Esophagus squamous epithelium (tissue), 4 donors: ENCODE measurements at regions not wholly inside any gene's neighbourhood (a gene's known extent, or its start where the extent isn't known, plus 50 kb on each side); places are given as distances from the start of the nearest gene placed in this dataset.

ENCODE experiments used
- POLR2A ChIP-seq, 4 donors: fragments of 450-650 bp; IDR thresholded peaks; one replicate each; pipeline ENCODE4 v1.6.1; 2017; ENCODE audit warnings: antibody characterized with exemption in 4 of 4, mild to moderate bottlenecking in 4 of 4, moderate library complexity in 3 of 4
- TF ChIP-seq, protein P1 (sequence below), 6 experiments: fragments of 450-650 bp in 4 of 6; fragments of 200-600 bp in 2 of 6; sonication (generic) in 2 of 6; IDR thresholded peaks; one replicate each; pipeline ENCODE4 v1.5.1; 2016 to 2019; ENCODE audit warnings: antibody characterized with exemption in 6 of 6, mild to moderate bottlenecking in 4 of 6, moderate library complexity in 4 of 6

DNA sequence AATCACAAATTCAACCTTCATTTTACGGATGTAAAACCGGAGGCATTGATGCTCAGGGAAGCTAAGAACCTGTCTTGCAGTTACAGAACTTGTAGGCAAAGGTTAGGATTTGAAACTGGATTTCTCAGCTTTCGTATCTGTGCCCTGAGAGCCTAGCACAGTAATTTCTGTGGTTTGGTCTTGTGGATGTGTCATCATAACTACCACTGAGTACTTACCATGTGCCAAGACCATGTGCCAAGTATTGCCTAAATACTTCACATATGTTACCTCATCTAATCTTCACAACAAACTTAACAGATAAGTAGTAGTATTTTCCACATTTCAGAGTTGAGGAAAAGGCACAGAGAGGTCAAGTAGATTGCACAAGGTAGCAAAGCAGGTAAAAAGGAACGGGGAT is 140.7 kb downstream of the NXPE2 start:
- TF ChIP-seq, protein P1, sequence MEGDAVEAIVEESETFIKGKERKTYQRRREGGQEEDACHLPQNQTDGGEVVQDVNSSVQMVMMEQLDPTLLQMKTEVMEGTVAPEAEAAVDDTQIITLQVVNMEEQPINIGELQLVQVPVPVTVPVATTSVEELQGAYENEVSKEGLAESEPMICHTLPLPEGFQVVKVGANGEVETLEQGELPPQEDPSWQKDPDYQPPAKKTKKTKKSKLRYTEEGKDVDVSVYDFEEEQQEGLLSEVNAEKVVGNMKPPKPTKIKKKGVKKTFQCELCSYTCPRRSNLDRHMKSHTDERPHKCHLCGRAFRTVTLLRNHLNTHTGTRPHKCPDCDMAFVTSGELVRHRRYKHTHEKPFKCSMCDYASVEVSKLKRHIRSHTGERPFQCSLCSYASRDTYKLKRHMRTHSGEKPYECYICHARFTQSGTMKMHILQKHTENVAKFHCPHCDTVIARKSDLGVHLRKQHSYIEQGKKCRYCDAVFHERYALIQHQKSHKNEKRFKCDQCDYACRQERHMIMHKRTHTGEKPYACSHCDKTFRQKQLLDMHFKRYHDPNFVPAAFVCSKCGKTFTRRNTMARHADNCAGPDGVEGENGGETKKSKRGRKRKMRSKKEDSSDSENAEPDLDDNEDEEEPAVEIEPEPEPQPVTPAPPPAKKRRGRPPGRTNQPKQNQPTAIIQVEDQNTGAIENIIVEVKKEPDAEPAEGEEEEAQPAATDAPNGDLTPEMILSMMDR (IDR thresholded peaks at IDR 0.05) = no peak
- no peak for TF ChIP-seq POLR2A (IDR thresholded peaks at IDR 0.05)
